GM18909 (cell line): ENCODE measurements at regions not wholly inside any gene's neighbourhood (a gene's known extent, or its start where the extent isn't known, plus 50 kb on each side); places are given as distances from the start of the nearest gene placed in this dataset.

Experiments used
- ATAC-seq: cut with Tn5 transposase; IDR thresholded peaks from one replicate; pipeline ENCODE4 v1.9.1; 2021; ENCODE audit warnings: mild to moderate bottlenecking; ENCODE audit not compliant: unreplicated experiment, poor library complexity

- ATAC-seq: no peak
These were observed 1148.8 kb downstream of the RAPGEF2 start for GRCh38 chr4:160251522-160252170.

- no peak for ATAC-seq
These were observed 1154.4 kb downstream of the RAPGEF2 start for GRCh38 chr4:160257318-160257717.

- no peak for ATAC-seq
These were observed 1162.1 kb downstream of the RAPGEF2 start for GRCh38 chr4:160265014-160265413.

GRCh38 chr4:160265836-160266235 is 1163.0 kb downstream of the RAPGEF2 start:
- ATAC-seq: no peak

GRCh38 chr4:160276785-160277325 is 1174.0 kb downstream of the RAPGEF2 start:
- ATAC-seq: no peak

- no peak for ATAC-seq
These were observed 1180.2 kb downstream of the RAPGEF2 start for GRCh38 chr4:160283081-160283480.

- no peak for ATAC-seq
These were observed 1181.6 kb downstream of the RAPGEF2 start for GRCh38 chr4:160284516-160284915.

- no peak for ATAC-seq
These were observed 1183.2 kb downstream of the RAPGEF2 start for GRCh38 chr4:160286051-160286450.

GRCh38 chr4:160296476-160296875 is 1193.6 kb downstream of the RAPGEF2 start:
- no peak for ATAC-seq

GRCh38 chr4:160299177-160299576 is 1196.3 kb downstream of the RAPGEF2 start:
- ATAC-seq: no peak

GRCh38 chr4:160299608-160300007 is 1196.7 kb downstream of the RAPGEF2 start:
- no peak for ATAC-seq

GRCh38 chr4:160316036-160316435 is 1213.2 kb downstream of the RAPGEF2 start:
- no peak for ATAC-seq

- no peak for ATAC-seq
These were observed 1215.8 kb downstream of the RAPGEF2 start for GRCh38 chr4:160318567-160319220.

GRCh38 chr4:160319221-160319867 is 1216.5 kb downstream of the RAPGEF2 start:
- no peak for ATAC-seq

- ATAC-seq: no peak
These were observed 1217.0 kb downstream of the RAPGEF2 start for GRCh38 chr4:160319868-160320260.

GRCh38 chr4:160326110-160326509 is 1223.2 kb downstream of the RAPGEF2 start:
- ATAC-seq: no peak

GRCh38 chr4:160347197-160347596 is 1244.3 kb downstream of the RAPGEF2 start:
- ATAC-seq: no peak

- ATAC-seq: no peak
These were observed 1248.1 kb downstream of the RAPGEF2 start for GRCh38 chr4:160350944-160351343.

GRCh38 chr4:160352637-160353036 is 1249.8 kb downstream of the RAPGEF2 start:
- no peak for ATAC-seq

GRCh38 chr4:160353548-160353947 is 1250.7 kb downstream of the RAPGEF2 start:
- no peak for ATAC-seq

GRCh38 chr4:160362478-160362877 is 1259.6 kb downstream of the RAPGEF2 start:
- ATAC-seq: no peak
